Urinary bladder (tissue), 3 donors: ENCODE measurements at regions not wholly inside any gene's neighbourhood (a gene's known extent, or its start where the extent isn't known, plus 50 kb on each side); places are given as distances from the start of the nearest gene placed in this dataset.

ENCODE experiments used
- DNase-seq: peaks from one replicate; pipeline ENCODE4 v3.0.0-alpha.2; 2015; ENCODE audit errors: extremely low spot score
- H3K27ac ChIP-seq: one replicate; pipeline ENCODE4 v1.5.1; 2013; ENCODE audit warnings: low read depth, mild to moderate bottlenecking, moderate library complexity
- H3K36me3 ChIP-seq: one replicate; pipeline ENCODE4 v1.6.1; 2013; ENCODE audit warnings: mild to moderate bottlenecking, moderate library complexity; ENCODE audit not compliant: insufficient read depth
- H3K4me1 ChIP-seq: one replicate; pipeline ENCODE4 v1.6.1; 2013; ENCODE audit warnings: mild to moderate bottlenecking, moderate library complexity; ENCODE audit not compliant: insufficient read depth
- H3K4me3 ChIP-seq: one replicate; pipeline ENCODE4 v1.5.1; 2013; ENCODE audit warnings: low read depth, low read length
- WGBS: extraction: QIAGEN DNeasy Blood & Tissue Kit; methylation state at CpG from one replicate; pipeline ENCODE4 v1.1.7; 2013; 5-methylcytosine and 5-hydroxymethylcytosine counted together
- donor health status: healthy with polysubstance abuse.
- donor health status: healthy.

DNA sequence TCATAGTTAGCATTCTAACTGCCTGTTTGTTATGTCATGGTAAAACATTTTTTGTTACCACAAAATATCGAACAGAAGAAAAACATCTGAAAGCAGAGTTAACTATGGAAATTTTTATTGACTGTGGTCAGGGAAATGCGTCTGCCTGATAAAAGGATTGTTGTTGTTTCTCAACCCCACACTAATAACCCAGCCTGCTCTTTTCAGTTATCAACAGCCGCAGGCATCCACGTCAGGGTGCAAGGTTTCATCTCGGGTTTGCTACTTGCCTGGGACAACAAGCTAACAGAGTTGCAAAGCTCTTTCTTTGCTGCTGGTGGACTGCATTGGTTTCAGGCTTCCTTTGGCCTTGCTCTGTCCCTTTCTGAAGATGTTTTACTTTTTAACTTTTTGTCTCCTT lies 969.2 kb downstream of the CDH18 start:
- Histone ChIP-seq H3K4me3 (no peak overlapping the region), H3K4me1 (no peaks in the 10 kb centered on the region), H3K27ac (no peak overlapping the region), H3K36me3 (no peaks in the 10 kb centered on the region)
- WGBS: 17% methylated on average over 5 of the region's 5 CpGs
- no peak for DNase-seq

- DNase-seq: no peak
- Histone ChIP-seq H3K36me3 (no peaks in the 10 kb centered on the region), H3K27ac (no peak overlapping the region), H3K4me3 (no peak overlapping the region), H3K4me1 (no peaks in the 10 kb centered on the region)
- 32% methylated on average over 3 of the region's 3 CpGs for WGBS
These were observed 956.5 kb downstream of the CDH18 start for GRCh38 chr5:19031491-19031890.

DNA sequence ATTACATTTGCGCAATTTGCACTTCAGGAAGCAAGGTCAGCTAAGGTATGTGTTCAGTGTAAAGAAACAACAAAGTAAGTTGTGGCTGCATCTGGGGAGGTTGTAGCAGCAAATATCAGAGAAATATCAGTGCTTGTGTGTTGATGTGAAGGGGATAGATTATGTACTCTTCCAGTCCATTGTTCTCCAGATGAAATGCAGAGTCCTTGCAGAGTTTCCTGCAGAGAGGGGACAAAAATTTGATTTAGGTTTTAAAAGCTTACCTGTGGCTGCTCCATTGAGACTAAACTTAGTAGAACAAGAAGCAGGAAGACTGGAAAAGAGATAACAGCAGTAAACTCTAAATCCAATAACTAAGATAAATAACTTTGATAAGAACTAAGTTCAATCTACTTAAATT lies 952.2 kb downstream of the CDH18 start:
- Histone ChIP-seq H3K36me3 (no peaks in the 10 kb centered on the region), H3K27ac (no peak overlapping the region), H3K4me3 (no peak overlapping the region), H3K4me1 (no peaks in the 10 kb centered on the region)
- no peak for DNase-seq
- whole genome bisulfite sequencing: 45% methylated on average over 1 of the region's 1 CpG

DNA sequence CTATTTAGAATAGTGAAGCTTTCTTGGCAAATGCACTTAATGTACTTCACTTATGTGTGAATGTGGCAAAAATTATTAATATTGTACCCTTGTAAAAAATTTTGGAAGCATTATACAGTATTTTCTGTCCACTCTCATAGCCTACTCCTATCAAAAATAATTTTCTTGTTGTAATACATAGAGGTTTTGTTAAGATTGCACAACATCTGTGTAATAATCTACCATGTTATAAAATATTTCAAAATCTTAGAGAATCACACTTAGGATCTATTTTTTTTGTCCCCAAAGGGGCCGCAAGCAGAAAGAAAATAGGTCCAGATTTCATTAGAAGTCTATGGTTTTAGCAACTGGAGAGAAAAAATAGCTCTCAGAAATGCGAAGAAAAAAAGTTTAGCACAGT lies 945.9 kb downstream of the CDH18 start:
- no peak for DNase-seq
- Histone ChIP-seq H3K36me3 (no peaks in the 10 kb centered on the region), H3K4me1 (no peaks in the 10 kb centered on the region), H3K4me3 (no peak overlapping the region), H3K27ac (no peak overlapping the region)
- WGBS: 92% methylated on average over 2 of the region's 2 CpGs

- Histone ChIP-seq H3K36me3 (no peaks in the 10 kb centered on the region), H3K27ac (no peak overlapping the region), H3K4me3 (no peak overlapping the region), H3K4me1 (no peaks in the 10 kb centered on the region)
- DNase-seq: no peak
- 51% methylated on average over 3 of the region's 3 CpGs for WGBS
These were observed 943.7 kb downstream of the CDH18 start for GRCh38 chr5:19044311-19044710.

- H3K4me3 ChIP-seq: no peak overlapping the region
- no peak overlapping the region for H3K27ac ChIP-seq
- WGBS: 72% methylated on average over 7 of the region's 7 CpGs
- H3K4me1 ChIP-seq: no peaks in the 10 kb centered on the region
- DNase-seq: no peak
- H3K36me3 ChIP-seq: no peaks in the 10 kb centered on the region
These were observed 942.9 kb downstream of the CDH18 start for GRCh38 chr5:19044931-19045695.

DNA sequence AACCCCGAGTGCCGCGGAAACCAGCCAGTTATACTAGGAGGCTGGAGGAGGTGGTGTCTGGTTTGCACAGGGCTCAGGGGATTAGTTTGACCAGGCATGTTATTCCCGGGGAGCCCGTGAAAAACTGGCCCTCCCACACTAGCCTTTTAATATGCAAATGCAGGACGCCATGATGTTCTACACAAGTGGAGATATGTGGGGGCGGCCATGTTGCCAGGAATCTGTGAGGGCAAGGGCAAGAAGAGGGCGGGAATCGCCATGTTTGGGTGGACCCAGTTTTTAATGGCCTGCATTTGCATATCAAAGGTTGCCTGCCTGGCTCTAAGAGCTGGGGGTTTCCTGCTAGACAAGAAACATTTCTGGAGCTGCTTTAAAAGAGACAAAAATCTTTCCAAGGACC lies 940.7 kb downstream of the CDH18 start:
- DNase-seq: no peak
- Histone ChIP-seq H3K4me1 (no peaks in the 10 kb centered on the region), H3K27ac (no peak overlapping the region), H3K36me3 (no peaks in the 10 kb centered on the region), H3K4me3 (no peak overlapping the region)
- 92% methylated on average over 9 of the region's 9 CpGs for WGBS

DNA sequence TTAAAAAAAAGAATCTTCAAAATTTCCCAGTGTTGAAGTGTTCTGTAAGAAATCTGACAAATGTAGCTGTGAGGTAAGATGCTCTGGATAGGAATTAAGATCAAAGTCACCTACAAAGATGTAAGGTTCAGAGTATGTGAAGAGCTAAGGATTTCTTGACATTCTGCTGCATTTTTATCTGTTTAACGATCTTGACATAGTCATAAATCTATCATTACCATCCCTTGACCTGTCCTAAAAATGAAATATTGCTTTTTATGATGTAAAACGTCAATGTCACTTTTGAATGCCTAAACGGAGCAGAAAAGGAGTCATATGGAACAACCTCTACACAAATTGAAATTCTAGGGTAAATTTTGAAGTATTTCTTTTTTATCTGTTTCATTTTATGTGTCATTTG lies 939.3 kb downstream of the CDH18 start:
- Histone ChIP-seq H3K4me3 (no peak overlapping the region), H3K27ac (no peak overlapping the region), H3K36me3 (no peaks in the 10 kb centered on the region), H3K4me1 (no peaks in the 10 kb centered on the region)
- DNase-seq: no peak
- WGBS: 37% methylated on average over 3 of the region's 3 CpGs

DNA sequence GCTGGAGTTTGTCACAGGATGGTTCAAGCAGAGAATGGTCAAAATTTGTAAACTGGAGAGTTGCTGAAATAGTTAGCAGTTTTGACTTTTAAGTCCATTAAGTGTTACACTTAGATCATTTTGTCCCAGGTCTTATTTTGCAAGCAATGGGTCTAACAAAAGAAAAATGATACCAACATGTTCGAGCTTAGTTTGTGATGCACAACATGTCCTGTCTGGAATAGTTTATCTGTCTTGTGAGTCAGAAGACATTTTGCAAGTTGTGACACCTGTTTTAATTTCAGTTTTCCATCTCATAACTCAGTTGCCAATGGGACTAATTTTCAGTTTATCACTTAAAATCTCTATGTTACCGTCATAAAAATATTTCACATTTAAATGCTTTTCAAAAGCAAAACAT lies 929.8 kb downstream of the CDH18 start:
- no peaks in the 10 kb centered on the region for H3K36me3 ChIP-seq
- H3K4me1 ChIP-seq: no peaks in the 10 kb centered on the region
- H3K4me3 ChIP-seq: no peak overlapping the region
- no peak for DNase-seq
- WGBS: 86% methylated on average over 2 of the region's 2 CpGs
- no peak overlapping the region for H3K27ac ChIP-seq

GRCh38 chr5:19064094-19064493 lies 923.9 kb downstream of the CDH18 start:
- Histone ChIP-seq H3K4me3 (no peak overlapping the region), H3K36me3 (no peaks in the 10 kb centered on the region), H3K27ac (no peak overlapping the region), H3K4me1 (no peaks in the 10 kb centered on the region)
- no peak for DNase-seq

DNA sequence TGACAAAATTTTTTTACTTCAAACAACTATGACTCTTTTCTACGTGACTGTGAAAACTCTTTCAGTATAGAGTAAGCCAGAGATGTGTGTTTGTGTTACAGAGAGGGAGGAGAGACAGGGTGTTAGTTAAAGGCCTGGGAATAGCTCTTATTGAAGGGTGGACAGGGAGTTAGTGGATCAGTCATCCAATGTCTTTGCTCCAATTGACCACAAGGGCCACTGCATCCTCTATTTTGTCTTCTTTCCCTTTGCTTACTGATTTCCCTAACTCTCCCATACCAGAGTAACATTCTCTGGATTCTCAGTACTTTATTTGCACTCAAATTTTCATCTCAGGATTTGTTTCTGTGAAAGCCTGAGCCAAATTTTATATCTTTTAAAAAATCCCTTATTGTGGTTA lies 920.3 kb downstream of the CDH18 start:
- Histone ChIP-seq H3K4me3 (no peak overlapping the region), H3K27ac (no peak overlapping the region), H3K36me3 (no peaks in the 10 kb centered on the region), H3K4me1 (no peaks in the 10 kb centered on the region)
- DNase-seq: no peak
- 64% methylated on average over 1 of the region's 1 CpG for WGBS

- Histone ChIP-seq H3K27ac (no peak overlapping the region), H3K4me3 (no peak overlapping the region), H3K36me3 (no peaks in the 10 kb centered on the region), H3K4me1 (no peaks in the 10 kb centered on the region)
- no peak for DNase-seq
These were observed 889.6 kb downstream of the CDH18 start for GRCh38 chr5:19098434-19098833.

GRCh38 chr5:19099195-19099594 lies 888.8 kb downstream of the CDH18 start:
- 81% methylated on average over 1 of the region's 1 CpG for WGBS
- no peak for DNase-seq
- no peaks in the 10 kb centered on the region for H3K36me3 ChIP-seq
- H3K4me1 ChIP-seq: no peaks in the 10 kb centered on the region
- H3K4me3 ChIP-seq: no peak overlapping the region
- H3K27ac ChIP-seq: no peak overlapping the region

- H3K4me1 ChIP-seq: no peaks in the 10 kb centered on the region
- H3K4me3 ChIP-seq: no peak overlapping the region
- 55% methylated on average over 1 of the region's 1 CpG for WGBS
- no peaks in the 10 kb centered on the region for H3K36me3 ChIP-seq
- H3K27ac ChIP-seq: no peak overlapping the region
- no peak for DNase-seq
These were observed 883.1 kb downstream of the CDH18 start for GRCh38 chr5:19104948-19105347.

DNA sequence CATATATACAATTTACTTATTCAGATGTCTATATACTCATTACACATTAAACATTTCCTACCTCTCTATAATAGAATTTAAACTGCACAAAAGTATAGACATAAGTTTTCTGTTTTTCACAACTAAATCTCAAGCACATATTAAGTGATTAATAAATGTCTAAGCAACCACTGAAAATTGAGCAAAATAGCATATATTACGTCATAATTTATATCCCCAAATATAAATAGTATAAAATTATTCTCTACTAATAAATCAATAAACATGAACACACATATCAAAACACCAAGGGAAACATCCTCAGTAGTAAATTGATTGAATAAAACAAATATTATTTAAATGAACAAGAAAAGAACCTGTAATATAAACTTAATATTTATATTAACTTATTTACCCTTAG lies 865.1 kb downstream of the CDH18 start:
- H3K27ac ChIP-seq: no peak overlapping the region
- DNase-seq: no peak
- H3K36me3 ChIP-seq: no peaks in the 10 kb centered on the region
- H3K4me3 ChIP-seq: no peak overlapping the region
- H3K4me1 ChIP-seq: no peaks in the 10 kb centered on the region
- 83% methylated on average over 1 of the region's 1 CpG for WGBS
